SK-N-SH (cell line): ENCODE measurements at regions not wholly inside any gene's neighbourhood (a gene's known extent, or its start where the extent isn't known, plus 50 kb on each side); places are given as distances from the start of the nearest gene placed in this dataset.

ENCODE experiments used
- CTCF ChIA-PET: fragments of 300-600, 350-600 bp; formaldehyde crosslinking; extraction: SDS; loops from one replicate; lab custom pipeline; 2021; lab: Yijun Ruan, JAX
- POLR2A ChIA-PET: fragments of 350-600 bp; sonication (Branson Sonifier 250); formaldehyde crosslinking; extraction: SDS; loops from one replicate; lab custom pipeline; 2020; ENCODE audit warnings: antibody characterized with exemption, inconsistent platforms; lab: Yijun Ruan, JAX
- DNase-seq: peaks from one replicate; pipeline ENCODE4 v3.0.0; 2012
- H2AFZ ChIP-seq: fragments of 200-600 bp; sonication (generic); 2 replicates; pipeline ENCODE4 v1.8.1; 2016; ENCODE audit warnings: antibody characterized with exemption, mild to moderate bottlenecking, low read depth
- H3F3A ChIP-seq: fragments of 200-600 bp; sonication (generic); replicated peaks from 2 replicates; pipeline ENCODE3; 2016; ENCODE audit warnings: antibody characterized with exemption, mild to moderate bottlenecking; ENCODE audit not compliant: insufficient read depth
- H3K27ac ChIP-seq, 2 experiments: fragments of 200-500 bp in 1 of 2; fragments of 200-600 bp in 1 of 2; sonication (Bioruptor generic) in 1 of 2; sonication (generic), shearing (Covaris generic) in 1 of 2; 2 replicates each; pipeline versions ENCODE4 v1.5.1 to v1.6.1; 2014 to 2016; ENCODE audit warnings: low read depth in 2 of 2, inconsistent platforms in 1 of 2, low read length in 1 of 2, mild to moderate bottlenecking in 1 of 2, mixed read lengths in 1 of 2
- H3K27me3 ChIP-seq: fragments of 200-600 bp; sonication (generic), shearing (Covaris generic); 2 replicates; pipeline ENCODE4 v1.6.1; 2016; ENCODE audit warnings: mixed run types; ENCODE audit not compliant: insufficient read depth
- H3K36me3 ChIP-seq, 2 experiments: fragments of 200-500 bp in 1 of 2; fragments of 200-600 bp in 1 of 2; sonication (Bioruptor generic) in 1 of 2; sonication (generic) in 1 of 2; replicated peaks in 1 of 2; 2 replicates each; pipeline versions ENCODE3 to v1.5.1; 2014 to 2016; ENCODE audit warnings: low read length in 1 of 2, mild to moderate bottlenecking in 1 of 2; ENCODE audit not compliant: insufficient read depth in 2 of 2, control insufficient read depth in 1 of 2
- H3K4me1 ChIP-seq, 2 experiments: fragments of 200-500 bp in 1 of 2; fragments of 200-600 bp in 1 of 2; sonication (Bioruptor generic) in 1 of 2; sonication (generic), shearing (Covaris generic) in 1 of 2; 2 replicates each; pipeline versions ENCODE4 v1.5.1 to v1.6.1; 2014 to 2016; ENCODE audit warnings: low read depth in 1 of 2, low read length in 1 of 2, mixed run types in 1 of 2; ENCODE audit not compliant: insufficient read depth in 2 of 2, control insufficient read depth in 1 of 2
- H3K4me2 ChIP-seq: fragments of 200-600 bp; sonication (generic), shearing (Covaris generic); 2 replicates; pipeline ENCODE4 v1.6.1; 2017; ENCODE audit warnings: mixed run types
- H3K4me3 ChIP-seq, 2 experiments: fragments of 200-500 bp in 1 of 2; fragments of 200-600 bp in 1 of 2; sonication (Bioruptor generic) in 1 of 2; sonication (generic), shearing (Covaris generic) in 1 of 2; 2 replicates each; pipeline versions ENCODE4 v1.5.1 to v1.8.1; 2014 to 2016; ENCODE audit warnings: low read depth in 2 of 2, inconsistent platforms in 1 of 2, low read length in 1 of 2, mild to moderate bottlenecking in 1 of 2, mixed read lengths in 1 of 2, moderate library complexity in 1 of 2
- H3K79me2 ChIP-seq: fragments of 200-600 bp; sonication (generic); 2 replicates; pipeline ENCODE4 v1.8.1; 2017; ENCODE audit warnings: mild to moderate bottlenecking; ENCODE audit not compliant: insufficient read depth
- H3K9ac ChIP-seq: fragments of 200-600 bp; sonication (generic); 2 replicates; pipeline ENCODE4 v1.6.1; 2017; ENCODE audit warnings: mixed run types
- H3K9me2 ChIP-seq: fragments of 200-600 bp; sonication (generic); 2 replicates; pipeline ENCODE4 v1.6.1; 2017; ENCODE audit warnings: mixed run types
- H3K9me3 ChIP-seq: fragments of 200-600 bp; sonication (generic); 2 replicates; pipeline ENCODE4 v1.6.1; 2017; ENCODE audit warnings: mixed run types, mild to moderate bottlenecking, moderate library complexity
- H4K20me1 ChIP-seq: fragments of 200-600 bp; sonication (generic); 2 replicates; pipeline ENCODE4 v1.6.1; 2017; ENCODE audit warnings: mild to moderate bottlenecking, mixed run types; ENCODE audit not compliant: insufficient read depth
- ELF1 ChIP-seq: IDR thresholded peaks from 2 replicates; pipeline ENCODE4 v1.4.0; 2012
- FOSL2 ChIP-seq: IDR thresholded peaks from 2 replicates; pipeline ENCODE4 v1.4.0; 2012; ENCODE audit warnings: low read depth, mild to moderate bottlenecking, moderate library complexity, borderline replicate concordance
- FOXM1 ChIP-seq: IDR thresholded peaks from 2 replicates; pipeline ENCODE4 v1.4.0; 2012; ENCODE audit warnings: low read depth, mild to moderate bottlenecking
- GATA2 ChIP-seq: sonication (generic); formaldehyde crosslinking; IDR thresholded peaks from 2 replicates; pipeline ENCODE4 v1.5.0; 2020; ENCODE audit warnings: mild to moderate bottlenecking, missing genetic modification reagents
- IRF3 ChIP-seq: fragments of 150-350 bp; IDR thresholded peaks from 2 replicates; pipeline ENCODE4 v1.6.1; 2016; ENCODE audit warnings: mild to moderate bottlenecking, low read depth, low read length
- MEF2A ChIP-seq: IDR thresholded peaks from 2 replicates; pipeline ENCODE4 v1.4.0; 2012; ENCODE audit warnings: low read depth, borderline replicate concordance
- NFIC ChIP-seq: IDR thresholded peaks from 2 replicates; pipeline ENCODE4 v1.4.0; 2012; ENCODE audit warnings: borderline replicate concordance
- POLR2AphosphoS5 ChIP-seq: IDR thresholded peaks from 2 replicates; pipeline ENCODE4 v1.6.1; 2012; ENCODE audit warnings: low read depth, low read length
- RCOR1 ChIP-seq: fragments of 150-350 bp; IDR thresholded peaks from 2 replicates; pipeline ENCODE4 v1.6.1; 2017; ENCODE audit warnings: antibody characterized with exemption, low read length
- TAF1 ChIP-seq: IDR thresholded peaks from 2 replicates; pipeline ENCODE4 v1.6.1; 2012; ENCODE audit warnings: low read depth, mild to moderate bottlenecking, low read length, moderate library complexity, borderline replicate concordance
- USF2 ChIP-seq: fragments of 150-350 bp; IDR thresholded peaks from 2 replicates; pipeline ENCODE4 v1.6.1; 2017; ENCODE audit warnings: antibody characterized with exemption, low read length, low read depth, borderline replicate concordance
- WGBS: methylation state at CpG from one replicate; pipeline ENCODE4 v1.1.6; 2017; ENCODE audit warnings: low lambda C conversion rate; 5-methylcytosine and 5-hydroxymethylcytosine counted together
- TF ChIP-seq, protein P1 (sequence below): IDR thresholded peaks from 2 replicates; pipeline ENCODE4 v1.6.1; 2012; ENCODE audit warnings: mild to moderate bottlenecking, low read depth, low read length, moderate library complexity
- TF ChIP-seq, protein P2 (sequence below): IDR thresholded peaks from 2 replicates; pipeline ENCODE4 v1.4.0; 2012; ENCODE audit warnings: low read depth, borderline replicate concordance

GRCh38 chr22:27445881-27446280 is 355.7 kb downstream of the MN1 start:
- TF ChIP-seq USF2: no peak
- TF ChIP-seq FOSL2: no peak
- TF ChIP-seq POLR2AphosphoS5: no peak
- TF ChIP-seq MEF2A: no peak
- TF ChIP-seq FOXM1: no peak
- no peak for TF ChIP-seq IRF3
- TF ChIP-seq TAF1: no peak
- no peak for TF ChIP-seq ELF1
- TF ChIP-seq, protein P1, sequence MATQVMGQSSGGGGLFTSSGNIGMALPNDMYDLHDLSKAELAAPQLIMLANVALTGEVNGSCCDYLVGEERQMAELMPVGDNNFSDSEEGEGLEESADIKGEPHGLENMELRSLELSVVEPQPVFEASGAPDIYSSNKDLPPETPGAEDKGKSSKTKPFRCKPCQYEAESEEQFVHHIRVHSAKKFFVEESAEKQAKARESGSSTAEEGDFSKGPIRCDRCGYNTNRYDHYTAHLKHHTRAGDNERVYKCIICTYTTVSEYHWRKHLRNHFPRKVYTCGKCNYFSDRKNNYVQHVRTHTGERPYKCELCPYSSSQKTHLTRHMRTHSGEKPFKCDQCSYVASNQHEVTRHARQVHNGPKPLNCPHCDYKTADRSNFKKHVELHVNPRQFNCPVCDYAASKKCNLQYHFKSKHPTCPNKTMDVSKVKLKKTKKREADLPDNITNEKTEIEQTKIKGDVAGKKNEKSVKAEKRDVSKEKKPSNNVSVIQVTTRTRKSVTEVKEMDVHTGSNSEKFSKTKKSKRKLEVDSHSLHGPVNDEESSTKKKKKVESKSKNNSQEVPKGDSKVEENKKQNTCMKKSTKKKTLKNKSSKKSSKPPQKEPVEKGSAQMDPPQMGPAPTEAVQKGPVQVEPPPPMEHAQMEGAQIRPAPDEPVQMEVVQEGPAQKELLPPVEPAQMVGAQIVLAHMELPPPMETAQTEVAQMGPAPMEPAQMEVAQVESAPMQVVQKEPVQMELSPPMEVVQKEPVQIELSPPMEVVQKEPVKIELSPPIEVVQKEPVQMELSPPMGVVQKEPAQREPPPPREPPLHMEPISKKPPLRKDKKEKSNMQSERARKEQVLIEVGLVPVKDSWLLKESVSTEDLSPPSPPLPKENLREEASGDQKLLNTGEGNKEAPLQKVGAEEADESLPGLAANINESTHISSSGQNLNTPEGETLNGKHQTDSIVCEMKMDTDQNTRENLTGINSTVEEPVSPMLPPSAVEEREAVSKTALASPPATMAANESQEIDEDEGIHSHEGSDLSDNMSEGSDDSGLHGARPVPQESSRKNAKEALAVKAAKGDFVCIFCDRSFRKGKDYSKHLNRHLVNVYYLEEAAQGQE: no peak
- no peaks in the 10 kb centered on the region for H3K9me3 ChIP-seq
- no peaks in the 10 kb centered on the region for H3K79me2 ChIP-seq
- no peak for DNase-seq
- no peaks in the 10 kb centered on the region for H3K27me3 ChIP-seq
- no peaks in the 10 kb centered on the region for H3K4me1 ChIP-seq
- no peak overlapping the region for H3K27ac ChIP-seq
- ChIA-PET CTCF (interaction anchor here (0.6 kb wide), 1 partner anchor 65 kb away, joined by 3 read pairs; no protein-coding TSS in a partner anchor), POLR2A (no interaction called here)
- WGBS: 65% methylated on average over 7 of the region's 10 CpGs
- no peak overlapping the region for H2AFZ ChIP-seq
- no peaks in the 10 kb centered on the region for H3F3A ChIP-seq
- H3K9ac ChIP-seq: no peak overlapping the region
- no peaks in the 10 kb centered on the region for H3K9me2 ChIP-seq
- no peaks in the 10 kb centered on the region for H4K20me1 ChIP-seq
- H3K4me2 ChIP-seq: no peak overlapping the region
- H3K36me3 ChIP-seq: no peaks in the 10 kb centered on the region
- H3K4me3 ChIP-seq: no peak overlapping the region

DNA sequence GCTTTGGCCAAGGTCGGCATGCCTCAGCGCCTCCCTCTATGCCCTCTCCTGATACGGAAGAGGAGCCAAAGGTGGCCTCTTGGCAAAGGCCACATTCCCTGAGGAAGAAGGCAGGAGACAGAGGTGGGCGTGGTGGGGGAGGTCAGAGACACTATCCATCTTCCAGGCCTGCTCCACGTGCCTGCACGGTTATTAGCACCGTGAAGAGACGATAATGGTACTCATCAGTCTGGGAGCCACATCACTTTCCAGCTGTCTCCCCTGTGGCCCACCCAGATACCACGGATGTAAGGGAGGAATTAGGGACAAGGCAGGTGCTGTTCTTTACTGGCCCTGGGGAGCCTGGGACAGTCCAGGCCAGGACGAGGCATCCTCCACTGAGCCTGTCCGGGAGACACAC is 354.3 kb downstream of the MN1 start:
- CTCF ChIA-PET: no interaction called here
- Histone ChIP-seq H3K27me3 (no peaks in the 10 kb centered on the region), H3K9me2 (no peaks in the 10 kb centered on the region), H3K27ac (no peak overlapping the region), H3K36me3 (no peaks in the 10 kb centered on the region), H3K9me3 (no peaks in the 10 kb centered on the region), H3F3A (no peaks in the 10 kb centered on the region), H3K4me2 (no peak overlapping the region), H3K4me1 (no peaks in the 10 kb centered on the region), H4K20me1 (no peaks in the 10 kb centered on the region), H3K4me3 (no peak overlapping the region), H3K79me2 (no peaks in the 10 kb centered on the region), H3K9ac (no peak overlapping the region), H2AFZ (no peak overlapping the region)
- no peak for TF ChIP-seq NFIC
- TF ChIP-seq RCOR1: no peak
- no peak for TF ChIP-seq GATA2 (CRISPR knock-in tag)
- no peak for TF ChIP-seq POLR2AphosphoS5
- no peak for TF ChIP-seq TAF1
- no peak for TF ChIP-seq FOXM1
- TF ChIP-seq, protein P2, sequence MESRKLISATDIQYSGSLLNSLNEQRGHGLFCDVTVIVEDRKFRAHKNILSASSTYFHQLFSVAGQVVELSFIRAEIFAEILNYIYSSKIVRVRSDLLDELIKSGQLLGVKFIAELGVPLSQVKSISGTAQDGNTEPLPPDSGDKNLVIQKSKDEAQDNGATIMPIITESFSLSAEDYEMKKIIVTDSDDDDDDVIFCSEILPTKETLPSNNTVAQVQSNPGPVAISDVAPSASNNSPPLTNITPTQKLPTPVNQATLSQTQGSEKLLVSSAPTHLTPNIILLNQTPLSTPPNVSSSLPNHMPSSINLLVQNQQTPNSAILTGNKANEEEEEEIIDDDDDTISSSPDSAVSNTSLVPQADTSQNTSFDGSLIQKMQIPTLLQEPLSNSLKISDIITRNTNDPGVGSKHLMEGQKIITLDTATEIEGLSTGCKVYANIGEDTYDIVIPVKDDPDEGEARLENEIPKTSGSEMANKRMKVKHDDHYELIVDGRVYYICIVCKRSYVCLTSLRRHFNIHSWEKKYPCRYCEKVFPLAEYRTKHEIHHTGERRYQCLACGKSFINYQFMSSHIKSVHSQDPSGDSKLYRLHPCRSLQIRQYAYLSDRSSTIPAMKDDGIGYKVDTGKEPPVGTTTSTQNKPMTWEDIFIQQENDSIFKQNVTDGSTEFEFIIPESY: no peak
- DNase-seq: no peak
- WGBS: 85% methylated on average over 9 of the region's 11 CpGs
- POLR2A ChIA-PET: no interaction called here
